Fibroblast of skin of right biceps (primary cell): ENCODE measurements at regions not wholly inside any gene's neighbourhood (a gene's known extent, or its start where the extent isn't known, plus 50 kb on each side); places are given as distances from the start of the nearest gene placed in this dataset.
A peak's percentile ranks its signal among the peaks of the same experiment; 100 is the strongest.

Experiments used
- DNase-seq: peaks from one replicate; pipeline ENCODE4 v3.0.0-alpha.2; 2013

GRCh38 chr4:175951794-175952193 is 113.8 kb upstream of the WDR17 start:
- peak; percentile 8 for DNase-seq

DNA sequence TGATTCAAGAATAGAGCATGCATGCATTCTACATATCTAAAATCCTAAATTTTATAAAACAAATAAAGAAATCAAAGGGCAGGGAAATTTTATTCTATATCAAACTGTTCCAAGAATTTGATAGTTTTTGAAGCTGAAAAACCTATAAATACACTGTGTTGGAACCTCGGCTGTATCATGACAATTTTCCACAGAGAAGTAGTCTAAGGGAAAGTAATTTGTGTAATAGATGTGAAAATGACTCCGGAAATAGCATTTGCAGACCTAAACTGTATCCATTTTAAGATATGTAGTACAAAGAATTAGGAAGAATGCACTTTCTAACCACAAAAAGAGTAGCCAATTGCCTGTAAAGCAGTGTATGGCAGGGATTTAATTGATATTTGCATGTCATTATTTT is 112.5 kb upstream of the WDR17 start:
- DNase-seq: no peak

- no peak for DNase-seq
Measured at GRCh38 chr4:175953960-175954521, 111.6 kb upstream of the WDR17 start.

- DNase-seq: no peak
Measured at GRCh38 chr4:175954685-175955084, 111.0 kb upstream of the WDR17 start.

DNA sequence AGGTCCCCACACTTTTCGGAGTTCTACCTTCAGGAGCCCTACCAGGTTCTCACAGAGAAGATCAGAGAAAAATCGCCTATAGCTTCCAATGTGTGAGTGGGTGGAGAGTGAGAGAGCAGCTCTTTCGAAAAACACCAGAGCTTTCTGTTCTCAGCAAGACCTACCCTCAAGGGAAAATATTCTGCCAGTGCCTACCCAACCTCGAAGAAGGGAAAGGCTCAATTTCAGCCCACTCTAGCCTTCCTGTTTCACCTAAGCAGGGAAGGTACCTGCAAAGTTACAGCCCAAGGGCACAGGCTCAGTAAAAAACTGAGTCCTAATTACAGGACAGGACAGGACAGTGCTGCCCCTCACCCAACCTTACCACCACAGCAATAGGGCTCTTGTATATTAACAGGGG is 104.0 kb upstream of the WDR17 start:
- no peak for DNase-seq

DNA sequence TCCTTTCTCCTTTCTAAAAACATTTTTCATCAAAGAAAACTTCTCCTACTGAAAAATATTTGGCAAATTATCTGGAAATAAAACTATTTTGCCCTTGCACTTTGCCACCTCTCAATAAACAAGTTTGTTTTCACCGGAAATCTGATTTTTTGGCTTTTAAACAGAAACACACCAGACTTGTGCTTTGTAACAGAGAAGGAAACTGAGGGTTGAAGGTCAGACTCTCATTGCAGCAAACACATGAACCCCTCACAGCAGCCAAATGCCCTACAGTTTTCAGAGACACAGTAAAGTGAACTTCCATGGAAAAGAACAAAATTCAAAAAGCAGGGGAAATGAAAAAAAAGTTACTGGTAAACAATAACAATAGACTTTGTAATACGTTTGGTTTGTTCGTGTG is 95.6 kb upstream of the WDR17 start:
- DNase-seq: no peak

DNA sequence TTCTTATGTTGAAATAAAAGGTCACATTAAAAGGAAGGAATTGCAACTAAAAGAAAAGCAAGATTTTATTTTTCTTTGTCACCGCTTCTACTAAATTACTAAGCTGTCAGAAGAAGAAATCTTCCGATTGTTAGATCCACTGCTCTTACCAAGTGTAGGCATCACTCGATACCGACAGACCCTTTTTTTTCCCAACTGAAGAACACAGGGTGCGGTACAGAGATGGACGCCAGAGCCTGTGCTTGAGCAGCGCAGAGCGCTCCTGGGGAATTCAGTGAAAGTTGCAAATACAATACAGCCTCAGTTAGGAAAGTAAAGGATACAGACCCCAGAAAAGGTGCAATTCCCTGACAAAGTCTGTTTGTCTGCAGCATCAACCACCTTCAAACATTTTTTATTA is 94.9 kb upstream of the WDR17 start:
- no peak for DNase-seq

GRCh38 chr4:175971388-175972179 is 94.1 kb upstream of the WDR17 start:
- DNase-seq: no peak

DNA sequence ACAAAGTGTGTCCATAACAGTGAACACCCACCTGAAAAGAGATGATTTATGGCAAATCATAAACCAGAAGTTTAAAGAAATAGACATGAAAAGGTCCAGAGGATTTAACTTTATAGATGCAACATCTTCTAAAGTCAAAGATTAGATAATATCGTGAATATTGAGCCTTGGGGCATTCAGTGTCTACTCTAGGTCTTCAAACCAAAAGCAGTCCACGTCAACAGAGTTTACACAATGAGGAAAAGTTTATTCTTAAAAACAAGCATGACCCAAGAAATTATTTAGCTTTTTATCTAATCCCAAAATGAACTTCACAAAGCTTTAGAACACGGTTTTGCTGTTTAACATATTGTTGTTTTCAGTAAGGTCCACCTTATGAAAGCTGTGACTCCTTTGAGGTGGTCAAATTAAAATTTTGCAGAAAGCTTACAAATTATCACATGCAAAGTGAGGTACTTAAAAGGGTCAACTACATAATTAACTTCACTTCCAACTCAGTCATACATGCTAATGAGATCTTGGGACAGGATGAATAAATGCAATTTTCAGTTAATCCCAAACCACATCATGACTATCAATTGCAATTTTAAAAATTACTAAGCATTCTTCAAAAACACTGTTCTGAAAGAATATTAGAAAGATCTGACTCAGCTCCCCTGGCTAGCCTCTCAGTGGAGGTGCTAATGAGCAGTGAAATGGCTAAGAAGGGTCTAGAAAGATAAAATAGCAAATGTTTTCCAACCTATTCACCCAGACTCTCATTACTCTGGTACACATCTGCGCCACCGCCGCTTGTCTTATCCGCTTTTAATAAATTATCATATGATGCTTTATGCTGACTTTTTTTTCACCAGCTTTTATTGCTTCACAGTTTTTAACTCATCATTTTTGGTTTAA is 92.4 kb upstream of the WDR17 start:
- no peak for DNase-seq

DNA sequence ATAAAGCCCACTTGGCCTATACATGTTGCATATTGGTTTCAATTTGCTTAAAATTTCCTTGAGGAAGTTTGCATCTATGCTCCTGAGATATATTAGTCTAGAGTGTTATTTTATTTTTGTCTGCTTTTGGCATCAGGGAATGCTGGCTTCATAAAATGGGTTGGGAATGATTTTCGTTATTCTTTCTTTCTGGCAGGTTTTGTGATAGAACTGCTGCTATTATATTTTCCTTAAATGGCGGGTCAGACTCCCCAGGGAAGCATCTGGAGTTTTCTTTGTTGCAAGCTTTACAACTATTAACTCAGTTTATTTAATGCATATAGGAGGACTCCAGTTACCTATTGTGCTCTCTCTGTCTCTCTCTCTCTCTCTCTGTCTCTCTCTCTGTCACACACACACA is 82.0 kb upstream of the WDR17 start:
- DNase-seq: no peak

DNA sequence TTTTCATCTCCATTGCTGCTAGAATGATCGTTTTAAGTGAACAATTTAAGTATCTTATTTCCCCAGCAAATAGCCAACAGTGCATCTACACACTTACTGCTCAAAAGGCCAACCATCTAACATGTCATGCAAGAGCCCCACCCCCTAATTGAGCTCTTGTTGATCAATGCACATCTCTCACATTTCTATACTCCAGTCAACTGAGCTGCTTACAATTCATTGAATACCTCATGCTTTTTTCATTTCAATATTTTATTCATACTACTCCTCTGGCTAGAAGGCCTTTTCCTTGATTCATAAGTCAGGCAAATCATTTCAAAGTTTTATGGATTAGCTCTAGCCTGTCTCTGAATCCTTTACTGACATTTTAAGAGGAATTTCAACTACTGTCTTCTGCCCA is 79.0 kb upstream of the WDR17 start:
- no peak for DNase-seq

DNA sequence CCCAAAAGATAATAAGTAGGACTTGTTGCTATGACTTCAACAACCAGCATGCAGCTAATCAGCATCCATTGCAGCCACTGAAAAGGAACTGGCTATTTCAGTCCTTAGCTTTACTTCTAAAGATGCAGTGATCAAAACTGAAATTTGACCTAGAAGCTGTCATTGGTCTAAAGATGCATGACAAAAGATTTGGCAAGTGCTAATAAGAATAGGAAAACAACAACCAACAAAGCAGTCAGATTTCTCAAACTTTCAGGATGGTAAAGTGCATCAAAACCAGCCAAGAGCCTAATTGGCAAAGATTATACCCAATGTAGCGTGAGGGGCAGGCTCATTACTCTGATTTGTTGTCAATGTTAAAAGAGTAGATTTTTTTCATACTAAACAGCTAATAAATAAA is 77.1 kb upstream of the WDR17 start:
- DNase-seq: no peak

- DNase-seq: no peak
Measured at GRCh38 chr4:175996206-175996605, 69.4 kb upstream of the WDR17 start.

GRCh38 chr4:175997291-175997690 is 68.3 kb upstream of the WDR17 start:
- no peak for DNase-seq

GRCh38 chr4:175998782-175999181 is 66.9 kb upstream of the WDR17 start:
- no peak for DNase-seq

GRCh38 chr4:175999944-176000343 is 65.7 kb upstream of the WDR17 start:
- no peak for DNase-seq

GRCh38 chr4:176001151-176002006 is 64.3 kb upstream of the WDR17 start:
- DNase-seq: peak; percentile 35

GRCh38 chr4:176002007-176002613 is 63.5 kb upstream of the WDR17 start:
- DNase-seq: peak; percentile 8

DNA sequence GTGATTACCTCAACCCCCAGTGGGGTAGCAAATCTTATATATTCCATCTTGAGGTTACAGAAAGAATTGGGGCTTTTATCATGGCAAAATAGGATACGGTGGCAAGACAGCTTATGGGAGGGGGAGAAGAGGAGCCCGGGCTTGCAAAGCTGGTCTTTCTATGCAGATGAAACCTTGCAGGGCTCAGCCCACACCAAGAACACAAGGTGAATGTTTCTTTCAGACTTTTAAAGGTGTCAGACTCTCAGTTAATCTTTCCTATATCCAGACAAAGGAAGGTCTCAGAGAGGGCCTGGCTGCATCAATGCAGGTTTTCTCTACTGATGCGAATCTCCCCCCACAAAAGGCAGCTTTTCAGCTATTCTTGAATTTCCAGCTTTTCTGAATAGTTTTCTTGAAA is 59.9 kb upstream of the WDR17 start:
- no peak for DNase-seq

GRCh38 chr4:176009254-176009653 is 56.4 kb upstream of the WDR17 start:
- no peak for DNase-seq

DNA sequence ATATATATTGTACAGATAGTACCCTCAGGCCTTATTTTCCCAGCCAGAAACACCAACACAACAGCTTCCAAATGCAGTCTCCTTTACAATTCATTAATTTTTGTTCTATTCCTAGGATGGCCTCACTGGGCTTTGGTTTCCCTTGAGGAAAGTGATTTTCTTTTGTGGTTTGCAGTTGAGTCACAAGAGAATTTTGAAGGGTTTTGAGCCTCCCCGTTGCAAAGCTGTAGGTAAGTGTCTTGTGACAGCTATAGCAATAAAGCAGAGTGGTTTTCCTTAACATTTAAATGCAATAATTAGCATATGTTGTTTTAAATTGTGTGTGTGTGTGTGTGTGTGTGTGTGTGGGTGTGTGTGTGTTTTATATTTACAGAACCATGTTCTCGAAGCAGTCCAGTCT is 54.1 kb upstream of the WDR17 start:
- DNase-seq: no peak

DNA sequence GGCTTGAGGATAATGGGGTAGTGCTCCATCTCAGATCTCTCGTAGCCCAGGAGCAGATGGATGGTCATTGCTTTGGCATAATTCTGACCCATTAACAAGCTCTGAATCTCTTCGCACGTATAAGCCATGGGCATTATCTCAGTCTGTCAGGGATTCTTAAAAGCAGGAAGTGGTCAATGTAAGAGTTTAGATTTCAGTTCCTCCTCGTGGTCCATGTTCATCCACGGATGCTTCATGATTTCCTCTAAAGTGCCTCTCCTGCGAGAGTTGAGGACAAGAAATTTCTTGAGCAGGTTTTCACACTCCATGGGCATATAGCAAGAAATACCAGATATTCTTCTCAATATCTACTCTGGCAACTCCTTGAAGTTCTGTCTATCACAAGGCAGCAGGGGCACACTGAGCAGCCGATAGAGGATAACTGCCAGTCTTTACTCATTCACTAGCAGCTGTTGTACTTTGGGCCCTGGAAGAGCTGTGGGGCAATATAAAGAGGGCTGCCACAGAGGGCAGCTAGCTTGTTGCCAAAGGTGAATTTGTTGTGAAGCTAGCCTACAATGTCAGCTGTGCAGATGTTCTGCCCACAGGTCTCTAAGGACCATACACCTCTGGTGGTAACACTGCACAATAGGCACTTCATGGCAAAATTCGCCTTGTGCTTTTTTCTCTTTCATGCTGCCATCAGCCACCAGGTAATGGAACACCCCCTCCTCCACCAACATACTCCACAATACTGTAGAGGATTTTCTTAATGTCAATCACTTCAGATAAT is 52.0 kb upstream of the WDR17 start:
- DNase-seq: no peak
